22Rv1 (cell line): ENCODE measurements at regions not wholly inside any gene's neighbourhood (a gene's known extent, or its start where the extent isn't known, plus 50 kb on each side); places are given as distances from the start of the nearest gene placed in this dataset.

Experiments
- CTCF ChIP-seq: fragments of 450-650 bp; IDR thresholded peaks from 2 replicates; pipeline ENCODE4 v1.5.1; 2017; ENCODE audit warnings: mild to moderate bottlenecking
- ZFX ChIP-seq: fragments of 450-650 bp; IDR thresholded peaks from 2 replicates; pipeline ENCODE4 v1.6.1; 2017; ENCODE audit warnings: antibody characterized with exemption, borderline replicate concordance

GRCh38 chr7:153835103-153835502 is 217.1 kb upstream of the DPP6 start:
- TF ChIP-seq CTCF (no peak), ZFX (no peak)
